CD4-positive, alpha-beta T cell treated with Interleukin-12 subunit alpha and Interleukin-12 subunit beta, for 1 hour (primary cell): ENCODE measurements at regions not wholly inside any gene's neighbourhood (a gene's known extent, or its start where the extent isn't known, plus 50 kb on each side); places are given as distances from the start of the nearest gene placed in this dataset.
"Not testable (repeated sequence)": the region's sequence is repeated elsewhere in the genome, so short reads cannot be mapped to it uniquely, and the experiment has no call there.

ENCODE experiments used
- DNase-seq: peaks from one replicate; pipeline ENCODE4 v3.0.0-alpha.2; 2020

DNA sequence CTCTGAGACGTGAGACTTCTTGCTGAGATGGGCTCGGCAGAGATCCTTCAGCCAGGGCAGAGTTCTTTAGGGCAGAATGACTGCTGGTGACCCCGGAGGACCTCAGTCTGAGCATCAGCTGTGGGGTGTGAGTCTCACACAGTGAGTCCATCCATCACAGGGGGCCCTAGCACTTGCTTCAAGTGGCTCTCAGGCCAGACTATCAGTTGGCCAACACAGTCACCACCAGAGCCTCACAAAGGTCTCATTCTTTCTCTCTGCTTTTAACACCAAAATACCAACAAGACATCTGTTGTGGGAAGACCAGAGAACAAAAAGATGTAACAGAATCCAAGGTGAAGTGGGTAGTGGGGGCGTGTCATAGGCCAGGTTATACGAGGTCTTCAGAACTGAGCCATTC lies 345.6 kb upstream of the NRP1 start:
- DNase-seq: no peak

DNA sequence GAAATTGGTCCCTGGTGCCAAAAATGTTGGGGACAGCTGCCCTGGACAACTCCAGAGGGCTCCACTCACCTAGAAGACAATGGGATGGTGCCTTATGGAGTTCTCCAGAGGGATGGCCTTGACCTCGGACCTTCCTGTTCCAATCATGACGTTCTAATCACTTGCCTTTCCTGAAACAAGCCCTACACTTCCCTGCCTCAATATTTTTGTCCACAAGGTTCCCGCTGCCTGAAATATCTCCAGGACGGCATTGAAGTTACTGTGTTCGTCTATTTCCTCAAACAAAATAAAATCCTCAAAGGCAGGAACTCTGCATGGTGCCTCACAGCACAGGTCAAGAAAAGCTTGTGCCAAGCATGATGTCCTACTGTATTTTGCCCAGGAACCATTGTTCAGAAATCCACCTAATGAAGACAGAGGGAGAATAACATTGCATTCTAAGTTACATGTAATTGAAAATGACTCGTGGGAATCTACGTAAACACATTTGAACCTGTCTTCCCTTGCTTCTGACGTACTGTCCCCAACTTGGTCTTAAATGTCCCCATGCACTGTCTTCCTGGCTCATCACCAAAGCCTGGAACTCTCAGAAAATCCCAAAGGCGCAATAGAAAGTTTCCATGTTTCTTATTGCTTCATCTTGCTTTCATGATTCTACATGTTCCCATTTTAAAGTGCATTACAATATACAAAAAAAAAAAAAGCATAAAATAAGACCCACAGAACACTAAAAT lies 342.3 kb upstream of the NRP1 start:
- no peak for DNase-seq

DNA sequence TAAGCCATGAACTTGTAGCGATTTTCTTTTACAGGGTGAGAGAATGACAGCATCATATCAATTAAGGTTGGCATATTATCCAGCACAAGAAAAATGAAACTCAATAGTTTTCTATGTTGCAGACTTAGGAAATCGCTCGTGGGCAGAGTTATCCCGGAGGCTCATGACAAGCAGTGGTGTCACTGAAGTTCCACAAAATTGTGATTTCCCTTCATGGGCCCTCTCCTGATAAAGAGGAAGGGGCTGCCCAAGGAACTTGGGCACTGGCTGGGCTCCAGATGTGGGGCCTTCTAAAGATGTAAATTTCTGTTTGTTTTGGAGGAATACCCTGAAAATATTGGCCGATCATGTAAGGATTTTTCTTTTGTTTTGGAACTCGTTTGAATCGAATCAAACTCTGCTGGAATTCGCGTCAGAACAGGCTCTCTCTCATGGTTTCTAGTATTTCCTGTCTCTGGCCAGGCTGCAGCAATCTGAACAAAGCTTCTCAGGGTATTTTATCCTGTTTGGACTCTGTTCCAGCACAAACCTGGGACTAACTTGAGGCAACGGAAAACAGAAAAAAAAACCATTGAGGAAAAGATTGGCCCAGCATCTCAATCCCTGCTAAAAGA lies 340.6 kb upstream of the NRP1 start:
- DNase-seq: no peak

DNA sequence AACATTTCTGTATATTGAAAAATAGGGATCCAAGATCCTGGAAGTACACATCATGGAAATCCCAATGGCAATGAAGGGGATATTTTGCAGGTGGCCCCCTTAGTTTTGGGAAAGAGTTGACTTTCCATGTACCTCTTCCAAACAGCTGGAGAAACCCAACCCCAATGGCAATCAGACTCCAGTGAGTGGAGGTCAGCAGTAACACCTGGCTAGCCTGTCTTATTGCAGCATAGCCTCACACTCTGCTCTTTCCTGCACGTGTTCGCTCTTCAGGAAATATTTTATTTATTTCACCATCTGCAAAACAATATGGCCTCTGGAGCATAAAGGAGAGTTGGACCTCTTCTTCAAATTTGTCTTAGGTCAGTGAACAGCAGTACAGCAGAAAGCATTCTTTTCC lies 340.0 kb upstream of the NRP1 start:
- DNase-seq: no peak

DNA sequence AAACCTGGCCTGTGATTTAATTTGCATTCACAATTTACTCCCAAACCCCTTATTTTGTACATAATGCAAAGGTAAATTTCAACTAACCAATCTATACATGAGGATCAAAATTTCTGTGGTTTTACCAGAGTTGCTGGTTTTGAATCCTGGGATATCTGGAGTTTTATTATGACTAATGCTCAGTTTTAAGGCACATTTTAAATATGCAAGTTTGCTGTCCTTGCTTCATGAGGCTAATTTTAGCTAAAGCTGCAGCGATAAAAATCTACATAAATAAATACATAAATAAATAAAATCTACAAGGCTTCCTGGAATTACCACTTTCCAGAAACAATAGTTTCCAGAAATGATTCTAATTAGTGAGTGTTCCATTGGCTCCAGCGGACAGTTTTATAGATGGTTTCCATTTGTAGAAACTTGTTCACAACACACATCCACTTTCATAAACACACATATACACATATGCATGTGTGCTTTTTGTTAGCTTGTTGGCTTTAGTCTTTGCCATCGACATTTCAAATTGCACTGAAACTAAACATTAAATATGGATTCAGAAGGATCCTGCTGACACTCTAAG lies 339.5 kb upstream of the NRP1 start:
- no peak for DNase-seq

DNA sequence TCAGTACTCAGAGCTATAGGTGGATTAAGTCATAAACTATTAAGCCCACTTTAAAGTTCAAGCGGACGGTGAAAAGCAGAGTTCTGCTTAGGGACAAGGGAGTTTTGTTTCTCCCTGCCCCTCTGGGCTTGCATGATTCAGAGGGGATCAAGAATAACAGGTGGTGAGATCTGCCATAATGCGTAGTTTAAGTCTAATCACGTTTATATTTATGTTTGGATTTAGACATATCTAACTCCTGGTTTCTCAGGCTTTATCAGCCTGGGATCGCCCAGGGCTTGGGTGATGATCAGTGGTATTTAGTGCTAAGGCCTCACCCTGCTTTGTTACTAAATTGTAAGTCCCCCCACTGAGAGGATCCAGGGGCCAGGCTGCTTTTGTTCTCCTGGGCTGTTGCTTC lies 335.4 kb upstream of the NRP1 start:
- DNase-seq: no peak

DNA sequence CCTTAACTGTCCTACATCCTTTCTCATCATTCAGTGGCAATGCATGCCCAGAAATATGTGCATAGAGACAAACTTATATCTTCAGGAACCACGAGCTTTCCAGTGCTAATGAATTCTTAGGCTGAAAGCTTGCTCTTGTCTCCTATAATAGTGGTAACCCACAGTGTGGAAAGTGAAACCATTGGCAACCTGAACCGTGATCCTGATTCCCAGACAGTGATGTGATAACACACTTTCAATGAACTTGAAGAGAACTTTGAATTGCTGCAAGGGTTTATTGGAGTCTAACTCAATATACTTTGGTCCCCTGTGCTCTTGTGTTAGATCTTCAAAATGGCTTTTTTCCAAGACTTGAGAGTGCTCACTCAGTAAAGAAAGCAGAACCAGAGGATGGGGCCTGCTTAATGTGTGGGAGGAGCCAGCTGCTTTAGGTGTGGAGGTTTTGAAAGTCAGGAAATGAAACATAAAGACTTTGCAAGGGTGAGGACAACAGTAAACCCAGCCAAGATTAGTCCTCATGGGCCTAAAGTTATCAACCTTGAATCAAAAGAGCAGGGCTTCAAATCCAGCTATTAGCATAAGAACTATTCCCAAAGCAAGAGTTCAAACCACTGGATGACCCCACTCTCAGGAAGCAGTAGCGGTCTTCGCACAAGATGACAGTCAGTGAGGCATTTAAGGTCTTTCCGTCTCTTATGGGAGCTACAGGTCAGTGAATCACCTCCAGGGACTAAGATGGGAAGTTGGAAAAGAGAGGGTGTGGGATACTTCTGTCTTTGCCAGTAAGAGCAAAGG lies 332.4 kb upstream of the NRP1 start:
- no peak for DNase-seq

DNA sequence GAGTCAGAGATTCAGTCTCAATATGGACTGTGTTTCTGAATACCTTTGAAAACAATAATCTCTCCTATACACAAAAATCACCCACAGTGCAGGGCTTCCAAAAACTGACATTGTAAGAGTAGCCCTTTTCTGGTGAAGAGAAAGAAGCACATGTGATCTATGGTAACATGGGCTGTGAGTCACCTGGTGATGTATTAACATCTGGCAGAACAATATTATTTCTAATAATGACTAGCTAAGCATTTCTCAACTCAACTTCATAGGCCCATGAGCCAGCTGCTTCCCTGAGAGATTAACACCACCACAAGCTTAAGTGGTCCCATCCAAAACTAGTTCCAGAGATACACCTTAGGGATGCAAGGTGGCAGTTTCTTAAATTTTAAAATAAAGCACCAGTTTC lies 331.0 kb upstream of the NRP1 start:
- no peak for DNase-seq

DNA sequence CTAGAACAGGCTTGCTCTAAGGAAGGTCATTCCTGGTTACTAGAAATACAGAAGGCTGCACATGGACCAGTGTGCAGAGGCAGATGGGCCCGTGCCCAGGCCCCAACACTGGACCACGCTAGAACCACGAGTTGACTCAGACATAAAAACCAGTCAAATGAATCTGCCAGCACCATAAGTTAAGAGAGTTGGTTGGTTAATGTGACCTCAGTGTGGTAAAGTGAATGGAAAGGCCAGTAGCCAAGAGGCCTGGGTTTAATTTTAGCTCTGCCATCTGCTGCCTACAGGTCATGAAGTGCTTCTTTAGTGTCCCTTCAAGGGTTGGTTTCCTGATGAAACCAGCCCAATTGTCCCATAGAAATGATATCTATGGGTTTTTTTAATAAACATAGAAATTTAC lies 329.6 kb upstream of the NRP1 start:
- DNase-seq: no peak

DNA sequence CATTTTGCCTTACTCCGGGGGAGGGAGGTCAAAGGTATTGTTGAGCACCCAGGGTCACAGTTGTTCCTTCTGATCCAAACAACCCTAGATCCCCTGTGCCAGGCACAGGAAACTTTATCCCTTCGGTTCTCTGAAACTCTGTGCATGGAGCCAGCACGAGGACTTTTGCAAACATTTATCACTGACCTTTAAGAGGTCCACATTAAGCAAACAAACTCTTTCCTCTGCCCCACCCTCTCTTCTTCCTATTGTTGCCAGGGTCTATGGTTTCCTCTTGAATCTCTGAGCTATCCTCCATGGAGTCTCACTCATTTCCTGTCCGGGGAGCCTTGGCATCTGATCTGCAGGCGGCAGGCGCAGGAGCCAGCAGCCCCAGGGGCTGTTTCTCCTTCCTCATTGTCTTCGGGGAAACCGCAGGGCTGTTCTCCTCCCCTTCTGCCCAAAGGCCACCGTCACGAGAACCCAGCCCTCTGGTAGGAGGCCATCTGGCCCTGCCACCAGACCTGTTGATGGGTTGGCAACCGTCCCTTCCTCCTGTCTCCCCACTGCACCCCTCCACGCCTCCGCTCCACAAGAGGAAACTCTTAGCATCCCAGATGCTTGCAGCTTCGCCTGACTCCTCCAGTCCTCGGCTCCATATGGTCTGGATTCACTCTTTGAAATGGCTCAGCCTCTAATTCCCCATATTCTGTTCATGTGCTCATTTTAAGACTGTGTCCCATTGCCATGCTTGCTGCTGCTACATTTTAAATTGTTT lies 327.3 kb upstream of the NRP1 start:
- peak; percentile 4 for DNase-seq

DNA sequence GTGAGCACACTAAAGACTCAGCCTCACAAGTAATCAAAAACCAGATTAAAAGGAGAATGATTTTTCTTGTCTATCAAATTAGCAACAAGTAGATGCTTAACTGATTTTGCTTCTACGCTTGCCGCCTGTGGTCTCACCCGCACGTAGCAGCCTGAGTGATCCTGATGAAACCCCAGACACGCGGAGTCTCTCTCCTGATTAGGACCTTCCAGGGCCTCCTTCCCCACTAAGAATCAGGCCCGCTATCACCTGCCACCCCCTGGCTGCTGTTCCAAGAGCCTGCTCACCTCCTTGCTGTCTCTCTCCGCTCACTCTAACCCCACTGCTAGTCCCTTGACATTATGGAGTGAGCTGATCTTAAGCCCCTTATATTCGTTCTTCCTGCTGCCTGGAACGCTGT lies 325.9 kb upstream of the NRP1 start:
- no peak for DNase-seq

DNA sequence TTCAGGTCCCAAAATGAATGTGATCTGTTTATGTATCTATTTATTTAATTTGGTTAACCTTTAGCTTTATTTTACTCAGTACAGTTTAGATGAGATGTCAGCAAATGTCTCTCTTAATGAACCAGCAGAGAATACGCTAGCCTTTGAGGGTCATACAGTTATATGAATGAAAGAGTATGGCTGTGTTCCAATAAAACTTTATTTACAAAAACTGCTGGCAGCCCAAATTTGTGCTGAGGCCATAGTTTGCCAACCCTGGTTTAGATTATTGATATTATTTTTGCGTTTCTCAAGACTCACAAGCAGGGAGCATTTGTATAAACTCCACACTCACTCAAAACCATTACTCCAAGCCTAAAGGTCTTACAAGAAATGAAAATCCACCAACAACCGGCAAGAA lies 323.4 kb upstream of the NRP1 start:
- DNase-seq: no peak

DNA sequence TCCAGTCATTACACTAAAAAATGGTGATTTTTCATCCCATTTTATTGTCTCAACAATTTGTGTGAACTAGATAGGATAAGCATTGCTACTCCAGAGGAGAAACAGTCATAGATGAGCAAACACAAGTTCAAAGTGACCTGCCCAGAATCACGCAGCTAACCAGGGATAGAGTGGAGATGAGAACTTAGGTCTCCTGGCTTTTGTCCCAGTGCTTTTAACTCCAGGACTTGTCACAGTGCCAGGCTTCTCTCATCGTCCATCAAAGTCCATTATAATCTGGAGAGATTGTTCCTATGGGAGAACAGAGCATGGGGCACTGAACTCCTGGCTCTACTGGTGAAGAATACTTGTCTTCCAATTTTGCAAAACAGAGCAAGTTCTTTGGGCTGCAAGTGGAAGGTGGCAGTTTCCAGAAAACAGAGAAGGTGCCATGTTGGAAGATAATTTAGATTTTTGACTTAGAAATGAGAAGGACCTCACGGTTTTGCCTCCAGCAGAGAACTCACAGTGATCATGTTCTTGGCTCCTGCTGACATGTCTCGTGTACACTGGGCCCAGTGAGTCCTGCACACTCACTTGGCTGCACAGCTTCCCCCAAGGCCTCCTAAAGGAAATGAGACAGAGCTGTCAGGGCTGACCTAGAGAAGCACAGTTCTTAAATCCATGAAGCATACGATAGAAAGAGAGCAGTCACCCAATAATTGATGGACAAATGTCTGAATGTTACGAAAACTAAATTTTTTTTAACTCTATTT lies 322.9 kb upstream of the NRP1 start:
- no peak for DNase-seq

DNA sequence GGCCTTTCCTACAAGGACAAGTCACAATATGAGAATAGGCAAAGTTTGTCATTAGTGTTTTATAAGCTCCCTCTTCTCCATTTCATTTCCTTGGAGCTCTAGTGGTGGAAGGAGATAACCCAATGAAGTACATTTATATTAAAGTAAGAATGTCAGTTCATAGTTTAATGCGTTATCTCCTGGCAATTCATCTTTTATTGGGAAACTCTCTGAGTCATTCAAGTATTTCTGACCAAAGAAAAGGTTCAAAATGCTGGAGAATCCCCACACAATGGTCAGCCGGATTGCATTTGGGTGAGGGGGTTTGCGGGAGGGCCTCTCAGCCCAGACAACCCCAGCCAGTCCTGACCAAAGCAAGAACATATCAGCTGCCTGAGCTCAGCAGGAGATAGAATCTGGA lies 321.5 kb upstream of the NRP1 start:
- DNase-seq: no peak

DNA sequence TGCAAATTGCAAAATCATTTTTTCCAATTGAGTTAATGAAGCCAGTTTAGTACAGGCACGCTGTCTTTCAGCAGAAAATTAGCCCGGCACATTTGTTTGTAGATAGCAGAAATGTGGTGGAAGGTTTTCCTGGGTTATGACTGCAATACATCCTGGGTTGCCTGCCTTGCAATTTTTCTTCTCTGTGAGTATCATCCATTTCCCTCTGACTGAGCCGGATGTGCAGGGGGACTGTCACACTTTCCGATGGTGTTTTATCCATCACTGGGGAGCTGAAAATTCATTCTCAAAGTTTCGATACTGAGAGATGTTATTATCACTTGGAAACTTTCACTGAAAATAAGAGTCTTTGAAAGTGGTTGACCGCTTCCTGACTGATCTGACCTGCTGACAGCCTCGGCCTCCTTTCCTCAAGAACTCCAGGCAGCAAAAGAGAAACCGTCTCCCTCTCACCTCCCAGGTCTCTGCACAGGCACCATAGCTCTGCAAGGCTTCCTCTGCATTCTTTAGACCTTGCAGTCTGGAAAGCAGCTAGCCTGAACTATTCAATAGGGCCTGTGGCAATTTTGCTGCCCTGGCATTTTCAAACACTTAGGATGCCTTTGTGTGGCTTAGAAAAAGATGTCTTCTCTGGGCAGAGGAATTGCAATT lies 320.8 kb upstream of the NRP1 start:
- no peak for DNase-seq

DNA sequence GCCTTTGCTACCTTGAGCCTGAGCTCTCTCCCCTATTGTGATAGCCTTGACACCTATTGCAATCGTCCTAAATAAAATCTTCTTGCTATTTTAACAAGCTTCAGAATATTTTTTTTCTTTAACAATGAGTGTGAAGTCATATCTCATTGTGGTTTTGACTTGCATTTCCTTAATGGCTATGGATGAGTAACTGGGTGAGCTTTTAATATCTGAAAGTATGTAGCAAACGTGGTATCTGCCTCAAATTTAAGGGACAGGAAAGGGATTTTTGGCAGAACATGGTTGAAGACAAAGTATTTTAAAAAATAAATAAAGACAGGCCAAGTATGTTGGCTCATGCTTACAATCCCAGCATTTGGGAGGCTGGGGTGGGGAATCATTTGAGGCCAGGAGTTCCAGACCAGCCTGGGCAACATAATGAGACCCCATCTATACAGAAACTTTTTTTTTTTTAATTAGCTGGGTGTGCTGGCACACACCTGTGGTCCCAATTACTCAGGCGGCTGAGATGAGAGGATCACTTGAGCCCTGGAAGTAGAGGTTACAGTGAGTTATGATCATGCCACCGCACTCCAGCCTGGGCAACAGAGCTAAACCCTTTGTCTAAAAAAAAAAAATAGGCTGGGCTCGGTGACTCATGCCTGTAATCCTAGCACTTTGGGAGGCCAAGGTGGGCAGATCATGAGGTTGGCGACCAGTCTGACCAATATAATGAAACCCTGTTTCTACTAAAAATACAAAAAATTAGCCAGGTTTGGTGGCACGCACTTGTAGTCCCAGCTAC lies 319.3 kb upstream of the NRP1 start:
- no peak for DNase-seq

DNA sequence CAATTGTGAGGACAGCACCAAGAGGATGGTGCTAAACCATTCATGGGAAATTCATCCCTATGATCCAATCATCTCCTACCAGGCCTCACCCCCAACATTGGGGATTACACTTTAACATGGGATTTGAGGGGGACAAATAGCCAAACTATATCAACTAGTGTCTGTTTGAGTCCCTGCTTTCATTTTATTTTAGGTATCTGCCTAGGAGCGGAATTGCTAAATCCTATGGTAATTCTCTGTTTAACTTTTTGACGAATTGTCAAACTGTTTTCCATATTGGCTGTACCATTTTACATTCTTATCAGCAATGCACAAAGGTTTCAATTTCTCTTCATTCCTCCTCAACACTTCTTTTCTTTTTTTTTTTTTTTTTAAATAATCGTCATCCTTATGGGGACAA lies 318.4 kb upstream of the NRP1 start:
- no peak for DNase-seq

DNA sequence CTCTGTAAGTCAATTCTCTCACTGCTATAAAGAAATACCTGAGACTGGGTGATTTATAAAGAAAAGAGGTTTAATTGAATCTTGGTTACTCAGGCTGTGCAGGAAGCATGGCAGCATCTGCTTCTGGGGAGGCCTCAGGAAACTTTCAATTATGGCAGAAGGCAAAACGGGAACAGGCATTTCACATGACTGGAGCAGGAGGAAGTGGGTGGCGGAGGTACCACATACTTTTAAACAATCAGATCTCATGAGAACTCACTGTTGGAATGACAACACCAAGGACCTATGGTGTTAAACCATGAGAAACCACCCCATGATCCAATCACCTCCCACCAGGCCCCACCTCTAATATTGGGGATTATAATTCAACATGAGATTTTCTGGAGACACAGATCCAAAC lies 315.7 kb upstream of the NRP1 start:
- not testable (repeated sequence) for DNase-seq

DNA sequence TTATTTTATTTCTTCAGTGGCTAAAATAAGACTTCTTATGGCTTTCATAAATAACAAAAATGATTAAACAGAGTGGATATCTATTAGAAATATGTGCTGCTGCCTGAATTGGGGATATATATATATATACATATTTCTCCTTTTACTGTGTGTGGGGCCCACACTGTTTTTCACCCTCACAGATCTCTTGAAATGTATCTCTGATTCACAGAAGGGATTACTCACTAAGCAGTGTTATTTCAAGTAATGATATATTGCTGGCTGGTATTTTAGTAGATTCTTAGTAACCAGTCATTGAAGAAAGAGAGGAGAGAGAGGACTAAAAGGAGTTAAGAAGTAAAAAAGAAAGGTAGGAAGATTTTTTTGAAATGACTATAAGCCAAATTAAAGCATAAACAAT lies 308.6 kb upstream of the NRP1 start:
- DNase-seq: no peak

DNA sequence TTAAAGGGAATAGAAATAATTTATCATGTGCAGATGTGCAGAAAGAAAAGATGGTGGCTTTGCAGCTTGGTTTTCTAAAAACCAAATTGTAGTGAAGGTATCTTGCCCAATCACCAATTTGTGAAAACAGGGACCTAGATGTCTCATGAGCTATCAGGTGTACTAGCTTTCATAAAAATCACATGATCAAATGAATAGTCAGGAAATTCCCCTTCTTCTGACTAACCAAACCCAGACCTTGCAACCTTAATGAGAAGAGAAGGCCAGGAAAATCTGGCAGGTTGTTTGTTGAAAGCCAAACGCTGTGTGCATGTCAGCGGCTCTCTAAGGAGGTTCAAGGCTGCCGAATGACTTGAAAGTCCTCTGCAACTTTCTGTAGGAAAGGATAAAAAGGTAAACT lies 304.4 kb upstream of the NRP1 start:
- no peak for DNase-seq

DNA sequence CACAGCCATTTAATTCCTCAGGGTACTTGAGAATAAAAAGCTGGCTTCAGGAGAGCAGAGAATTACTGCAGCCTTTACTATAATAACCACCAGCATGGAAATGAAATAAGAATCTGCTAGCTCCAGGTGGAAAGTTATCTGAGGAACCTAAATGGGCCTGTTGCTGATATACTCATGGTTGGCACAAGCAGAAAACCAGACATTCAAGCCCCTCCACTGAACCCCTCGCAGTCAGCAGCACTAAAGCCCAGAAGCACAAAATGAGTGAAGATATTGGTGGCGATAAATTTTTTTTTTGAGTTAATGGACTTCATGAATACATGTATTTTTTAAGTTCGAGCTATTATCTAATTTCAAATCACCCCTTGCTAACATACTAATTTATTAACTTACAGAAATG lies 303.9 kb upstream of the NRP1 start:
- no peak for DNase-seq
